ENCODE measurements at regions not wholly inside any gene's neighbourhood (a gene's known extent, or its start where the extent isn't known, plus 50 kb on each side); places are given as distances from the start of the nearest gene placed in this dataset.

GRCh38 chr1:76012341-76013205 is 62.0 kb upstream of the ST6GALNAC3 start:
- DNase-seq (ENCODE audit: low read depth, low spot score): no peak
- CTCF ChIA-PET: no interaction called here
- Histone ChIP-seq H3K27me3 (ENCODE audit: insufficient read depth, low read length) (no peaks in the 10 kb centered on the region), H3K4me3 (replicated peaks in 1 of 2; ENCODE audit: low read depth in 1 of 2, low read length in 2 of 2) (no peak overlapping the region), H3K9me3 (ENCODE audit: control insufficient read depth in 1 of 2, insufficient read depth in 1 of 2, low read depth in 1 of 2, low read length in 2 of 2) (no peaks in the 10 kb centered on the region), H2AFZ (ENCODE audit: low read depth, low read length, poor library complexity, severe bottlenecking) (no peak overlapping the region), H3K79me2 (ENCODE audit: insufficient read depth, low read length) (no peaks in the 10 kb centered on the region), H4K20me1 (ENCODE audit: insufficient read depth) (no peaks in the 10 kb centered on the region), H3K9ac (ENCODE audit: low read length) (no peak overlapping the region), H3K27ac (ENCODE audit: low read depth, low read length) (no peak overlapping the region), H3K4me2 (ENCODE audit: low read length) (no peak overlapping the region), H3K36me3 (ENCODE audit: control insufficient read depth in 1 of 2, insufficient read depth in 2 of 2, low read length in 2 of 2) (no peaks in the 10 kb centered on the region), H3K4me1 (ENCODE audit: control insufficient read depth in 1 of 2, insufficient read depth in 2 of 2, low read length in 2 of 2) (no peaks in the 10 kb centered on the region), H3K9me2 (ENCODE audit: insufficient read depth) (no peaks in the 10 kb centered on the region)
- BruUV-seq (replicated peaks): no TSS peak
- no peak for ATAC-seq
- no peak for TF ChIP-seq POLR2AphosphoS5 (IDR thresholded peaks at IDR 0.05; ENCODE audit: low read depth, low read length)
- no peak for TF ChIP-seq RAD21 (IDR thresholded peaks at IDR 0.05; ENCODE audit: low read depth)
- no peak for TF ChIP-seq YY1 (IDR thresholded peaks at IDR 0.05; ENCODE audit: extremely low read depth, insufficient replicate concordance, low read depth, low read length)
- TF ChIP-seq, protein P1, sequence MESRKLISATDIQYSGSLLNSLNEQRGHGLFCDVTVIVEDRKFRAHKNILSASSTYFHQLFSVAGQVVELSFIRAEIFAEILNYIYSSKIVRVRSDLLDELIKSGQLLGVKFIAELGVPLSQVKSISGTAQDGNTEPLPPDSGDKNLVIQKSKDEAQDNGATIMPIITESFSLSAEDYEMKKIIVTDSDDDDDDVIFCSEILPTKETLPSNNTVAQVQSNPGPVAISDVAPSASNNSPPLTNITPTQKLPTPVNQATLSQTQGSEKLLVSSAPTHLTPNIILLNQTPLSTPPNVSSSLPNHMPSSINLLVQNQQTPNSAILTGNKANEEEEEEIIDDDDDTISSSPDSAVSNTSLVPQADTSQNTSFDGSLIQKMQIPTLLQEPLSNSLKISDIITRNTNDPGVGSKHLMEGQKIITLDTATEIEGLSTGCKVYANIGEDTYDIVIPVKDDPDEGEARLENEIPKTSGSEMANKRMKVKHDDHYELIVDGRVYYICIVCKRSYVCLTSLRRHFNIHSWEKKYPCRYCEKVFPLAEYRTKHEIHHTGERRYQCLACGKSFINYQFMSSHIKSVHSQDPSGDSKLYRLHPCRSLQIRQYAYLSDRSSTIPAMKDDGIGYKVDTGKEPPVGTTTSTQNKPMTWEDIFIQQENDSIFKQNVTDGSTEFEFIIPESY (IDR thresholded peaks at IDR 0.05; ENCODE audit: extremely low read depth, insufficient replicate concordance, low read length): no peak
- TF ChIP-seq CBX3 (IDR thresholded peaks at IDR 0.05; ENCODE audit: low read depth): no peak
- no peak for TF ChIP-seq POLR2A (IDR thresholded peaks at IDR 0.05; ENCODE audit: borderline replicate concordance, extremely low read depth, insufficient read depth, insufficient read length)
- no peak for TF ChIP-seq CEBPB (IDR thresholded peaks at IDR 0.05; ENCODE audit: low read depth)
- no peak for TF ChIP-seq SIN3A (IDR thresholded peaks at IDR 0.05; ENCODE audit: low read depth)
- no peak for TF ChIP-seq SRF (IDR thresholded peaks at IDR 0.05; ENCODE audit: low read depth)
- TF ChIP-seq, protein P2, sequence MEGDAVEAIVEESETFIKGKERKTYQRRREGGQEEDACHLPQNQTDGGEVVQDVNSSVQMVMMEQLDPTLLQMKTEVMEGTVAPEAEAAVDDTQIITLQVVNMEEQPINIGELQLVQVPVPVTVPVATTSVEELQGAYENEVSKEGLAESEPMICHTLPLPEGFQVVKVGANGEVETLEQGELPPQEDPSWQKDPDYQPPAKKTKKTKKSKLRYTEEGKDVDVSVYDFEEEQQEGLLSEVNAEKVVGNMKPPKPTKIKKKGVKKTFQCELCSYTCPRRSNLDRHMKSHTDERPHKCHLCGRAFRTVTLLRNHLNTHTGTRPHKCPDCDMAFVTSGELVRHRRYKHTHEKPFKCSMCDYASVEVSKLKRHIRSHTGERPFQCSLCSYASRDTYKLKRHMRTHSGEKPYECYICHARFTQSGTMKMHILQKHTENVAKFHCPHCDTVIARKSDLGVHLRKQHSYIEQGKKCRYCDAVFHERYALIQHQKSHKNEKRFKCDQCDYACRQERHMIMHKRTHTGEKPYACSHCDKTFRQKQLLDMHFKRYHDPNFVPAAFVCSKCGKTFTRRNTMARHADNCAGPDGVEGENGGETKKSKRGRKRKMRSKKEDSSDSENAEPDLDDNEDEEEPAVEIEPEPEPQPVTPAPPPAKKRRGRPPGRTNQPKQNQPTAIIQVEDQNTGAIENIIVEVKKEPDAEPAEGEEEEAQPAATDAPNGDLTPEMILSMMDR (IDR thresholded peaks at IDR 0.05 in 2 of 3, conservative IDR thresholded peaks at IDR 0.05 in 1 of 3; ENCODE audit: borderline replicate concordance in 1 of 3, insufficient read depth in 1 of 3, low read depth in 2 of 3, low read length in 2 of 3): no peak
- TF ChIP-seq, protein P3, sequence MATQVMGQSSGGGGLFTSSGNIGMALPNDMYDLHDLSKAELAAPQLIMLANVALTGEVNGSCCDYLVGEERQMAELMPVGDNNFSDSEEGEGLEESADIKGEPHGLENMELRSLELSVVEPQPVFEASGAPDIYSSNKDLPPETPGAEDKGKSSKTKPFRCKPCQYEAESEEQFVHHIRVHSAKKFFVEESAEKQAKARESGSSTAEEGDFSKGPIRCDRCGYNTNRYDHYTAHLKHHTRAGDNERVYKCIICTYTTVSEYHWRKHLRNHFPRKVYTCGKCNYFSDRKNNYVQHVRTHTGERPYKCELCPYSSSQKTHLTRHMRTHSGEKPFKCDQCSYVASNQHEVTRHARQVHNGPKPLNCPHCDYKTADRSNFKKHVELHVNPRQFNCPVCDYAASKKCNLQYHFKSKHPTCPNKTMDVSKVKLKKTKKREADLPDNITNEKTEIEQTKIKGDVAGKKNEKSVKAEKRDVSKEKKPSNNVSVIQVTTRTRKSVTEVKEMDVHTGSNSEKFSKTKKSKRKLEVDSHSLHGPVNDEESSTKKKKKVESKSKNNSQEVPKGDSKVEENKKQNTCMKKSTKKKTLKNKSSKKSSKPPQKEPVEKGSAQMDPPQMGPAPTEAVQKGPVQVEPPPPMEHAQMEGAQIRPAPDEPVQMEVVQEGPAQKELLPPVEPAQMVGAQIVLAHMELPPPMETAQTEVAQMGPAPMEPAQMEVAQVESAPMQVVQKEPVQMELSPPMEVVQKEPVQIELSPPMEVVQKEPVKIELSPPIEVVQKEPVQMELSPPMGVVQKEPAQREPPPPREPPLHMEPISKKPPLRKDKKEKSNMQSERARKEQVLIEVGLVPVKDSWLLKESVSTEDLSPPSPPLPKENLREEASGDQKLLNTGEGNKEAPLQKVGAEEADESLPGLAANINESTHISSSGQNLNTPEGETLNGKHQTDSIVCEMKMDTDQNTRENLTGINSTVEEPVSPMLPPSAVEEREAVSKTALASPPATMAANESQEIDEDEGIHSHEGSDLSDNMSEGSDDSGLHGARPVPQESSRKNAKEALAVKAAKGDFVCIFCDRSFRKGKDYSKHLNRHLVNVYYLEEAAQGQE (IDR thresholded peaks at IDR 0.05; ENCODE audit: low read depth): no peak
- TF ChIP-seq EGR1 (IDR thresholded peaks at IDR 0.05; ENCODE audit: low read depth): no peak
- no peak for TF ChIP-seq MAX (IDR thresholded peaks at IDR 0.05)
- RAD21 ChIA-PET (ENCODE audit: low non-redundant PET in 1 of 2, low total read pairs in 2 of 2, uncharacterized antibody in 2 of 2, unreplicated experiment in 2 of 2): no interaction called here
- intact Hi-C loops (cut with micrococcal nuclease): no loop called here
- POLR2A ChIA-PET: no interaction called here

Data from HCT116 (cell line).